GM18909 (cell line): ENCODE measurements at regions not wholly inside any gene's neighbourhood (a gene's known extent, or its start where the extent isn't known, plus 50 kb on each side); places are given as distances from the start of the nearest gene placed in this dataset.

ENCODE experiments used
- ATAC-seq: cut with Tn5 transposase; IDR thresholded peaks from one replicate; pipeline ENCODE4 v1.9.1; 2021; ENCODE audit warnings: mild to moderate bottlenecking; ENCODE audit not compliant: unreplicated experiment, poor library complexity

GRCh38 chr9:1794547-1795270 lies 220.4 kb upstream of the SMARCA2 start:
- ATAC-seq: no peak

GRCh38 chr9:1804128-1804865 lies 210.8 kb upstream of the SMARCA2 start:
- no peak for ATAC-seq

- ATAC-seq: no peak
These were observed 185.4 kb upstream of the SMARCA2 start for GRCh38 chr9:1829719-1830118.

- ATAC-seq: no peak
These were observed 182.2 kb upstream of the SMARCA2 start for GRCh38 chr9:1832960-1833359.

GRCh38 chr9:1837453-1838084 lies 177.6 kb upstream of the SMARCA2 start:
- ATAC-seq: peak; percentile 87

GRCh38 chr9:1839909-1840308 lies 175.2 kb upstream of the SMARCA2 start:
- no peak for ATAC-seq

GRCh38 chr9:1845425-1845824 lies 169.7 kb upstream of the SMARCA2 start:
- ATAC-seq: no peak

- no peak for ATAC-seq
These were observed 159.4 kb upstream of the SMARCA2 start for GRCh38 chr9:1855726-1856125.

- ATAC-seq: no peak
These were observed 157.3 kb upstream of the SMARCA2 start for GRCh38 chr9:1857808-1858207.

GRCh38 chr9:1869843-1870242 lies 145.3 kb upstream of the SMARCA2 start:
- ATAC-seq: peak; percentile 91

- ATAC-seq: no peak
These were observed 144.2 kb upstream of the SMARCA2 start for GRCh38 chr9:1870915-1871314.

GRCh38 chr9:1871626-1872419 lies 143.3 kb upstream of the SMARCA2 start:
- no peak for ATAC-seq

GRCh38 chr9:1875251-1875851 lies 139.8 kb upstream of the SMARCA2 start:
- no peak for ATAC-seq

- ATAC-seq: peak; percentile 73
These were observed 139.2 kb upstream of the SMARCA2 start for GRCh38 chr9:1875921-1876448.

- no peak for ATAC-seq
These were observed 138.2 kb upstream of the SMARCA2 start for GRCh38 chr9:1876891-1877496.

GRCh38 chr9:1877951-1878350 lies 137.2 kb upstream of the SMARCA2 start:
- ATAC-seq: no peak

GRCh38 chr9:1878811-1879210 lies 136.3 kb upstream of the SMARCA2 start:
- ATAC-seq: no peak

- ATAC-seq: peak; percentile 44
These were observed 135.6 kb upstream of the SMARCA2 start for GRCh38 chr9:1879501-1879900.

- ATAC-seq: no peak
These were observed 135.0 kb upstream of the SMARCA2 start for GRCh38 chr9:1880038-1880565.
